Amygdala (tissue), 56 donors: ENCODE measurements at regions not wholly inside any gene's neighbourhood (a gene's known extent, or its start where the extent isn't known, plus 50 kb on each side); places are given as distances from the start of the nearest gene placed in this dataset.

Experiments used
- DNase-seq, 56 donors: peaks; one replicate each; lab custom pipeline; 2025; lab: John Stamatoyannopoulos, UW

DNA sequence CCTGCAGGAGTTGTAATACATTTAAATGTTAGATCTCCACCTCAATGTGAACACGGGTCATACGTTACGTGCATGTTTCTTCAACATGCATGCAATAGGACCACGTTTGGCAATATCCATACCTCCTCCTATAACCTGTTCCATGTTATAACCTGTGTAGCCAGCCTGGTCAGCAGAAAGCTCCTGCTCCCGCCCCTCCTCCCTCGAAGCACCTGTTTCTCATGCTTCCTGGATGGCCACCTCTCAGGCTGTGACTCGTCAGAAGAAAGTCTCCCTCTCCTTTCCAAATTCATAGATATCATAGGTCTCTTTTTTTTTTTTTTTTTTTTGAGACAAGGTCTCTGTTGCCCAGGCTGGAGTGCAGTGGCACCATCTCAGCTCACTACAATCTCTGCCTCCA lies 96.5 kb downstream of the HMX1 start:
- DNase-seq = no peak

DNA sequence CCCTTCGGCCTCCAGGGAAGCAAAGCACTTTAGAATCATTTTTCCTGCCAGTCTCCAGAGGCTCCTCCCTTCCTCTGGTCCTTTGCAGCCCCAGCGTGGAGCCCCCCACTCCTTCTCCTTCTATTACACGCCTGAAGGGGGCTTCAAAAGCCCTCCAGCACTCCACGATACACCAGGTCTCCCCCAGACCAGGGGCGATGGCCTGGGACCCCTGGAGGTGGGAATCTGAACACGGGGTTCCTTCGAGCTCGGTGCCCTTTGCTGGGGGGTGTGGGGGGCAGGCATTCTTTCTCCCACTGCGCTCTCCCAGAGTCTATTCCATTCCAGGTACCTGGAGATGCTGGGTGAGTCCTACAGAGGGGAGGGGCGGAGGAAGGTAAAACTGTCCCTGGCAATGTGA lies 97.6 kb downstream of the HMX1 start:
- no peak for DNase-seq

DNA sequence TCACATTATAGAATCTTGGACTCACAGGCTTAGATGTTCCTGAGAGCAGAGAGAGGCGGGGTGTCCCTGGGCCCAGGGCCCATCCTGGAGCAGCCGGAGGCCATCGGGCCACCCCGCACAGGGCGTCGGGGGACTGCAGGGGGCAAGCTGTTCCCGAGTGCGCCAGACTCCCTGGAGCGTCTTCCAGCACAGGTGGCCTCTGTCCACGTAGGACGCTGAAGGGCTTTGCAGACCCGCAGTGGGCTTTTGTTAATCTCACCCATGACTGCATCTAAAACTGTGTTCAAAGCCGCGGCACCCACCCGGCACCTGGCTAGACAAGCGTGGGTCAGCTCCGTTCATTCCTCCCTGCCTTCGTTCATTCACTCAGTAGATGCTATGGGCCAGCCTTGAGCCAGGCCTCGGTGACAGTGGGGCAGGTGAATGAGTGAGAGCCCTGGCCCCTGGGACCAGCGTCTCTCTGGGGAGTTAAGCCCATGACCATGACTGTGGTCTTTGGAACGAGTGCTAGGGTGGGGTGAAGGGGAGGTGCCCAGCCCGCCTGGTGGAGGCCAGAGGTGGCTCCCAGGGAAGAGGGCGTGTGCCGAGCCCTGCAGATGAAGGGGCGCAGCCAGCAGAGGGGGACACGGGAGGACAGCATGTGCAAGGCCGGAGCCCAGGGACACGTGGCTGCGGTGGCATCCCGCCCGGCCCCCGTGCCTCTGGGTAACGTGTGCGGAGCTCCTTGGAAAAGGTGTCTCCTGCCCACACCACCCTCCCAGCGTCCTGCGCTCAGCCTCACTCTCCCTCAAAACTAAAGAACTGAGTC lies 98.3 kb downstream of the HMX1 start:
- DNase-seq = no peak

DNA sequence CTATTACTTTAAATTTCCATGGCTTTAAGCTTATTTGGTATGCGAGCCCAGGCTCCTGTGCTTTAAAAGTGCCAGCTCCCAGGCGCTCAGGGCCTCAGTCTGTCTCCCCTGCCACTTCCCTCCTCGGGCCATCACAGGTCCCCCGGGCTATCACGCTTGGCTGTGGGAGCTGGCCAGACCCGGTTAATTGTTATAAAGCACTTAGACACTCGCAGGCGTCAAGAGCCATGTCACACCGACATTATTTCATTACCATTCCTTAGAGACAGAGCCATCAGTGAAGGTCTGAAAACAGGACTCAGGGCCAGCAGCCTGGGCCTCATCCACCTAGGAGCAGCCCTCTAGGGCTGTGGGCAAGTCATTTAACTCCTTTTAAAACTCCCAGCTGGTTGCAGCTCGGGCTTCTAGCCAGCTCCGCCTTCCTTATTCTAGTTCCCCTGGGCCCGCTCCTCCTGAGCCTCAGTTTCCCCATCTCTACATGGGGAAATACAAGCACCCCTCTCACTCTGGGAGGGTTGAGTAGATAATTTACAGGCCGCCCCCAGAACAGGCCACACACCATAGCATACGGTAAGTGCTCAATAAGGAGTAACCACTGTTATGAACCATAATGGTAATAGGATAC lies 99.0 kb downstream of the HMX1 start:
- DNase-seq = no peak

DNA sequence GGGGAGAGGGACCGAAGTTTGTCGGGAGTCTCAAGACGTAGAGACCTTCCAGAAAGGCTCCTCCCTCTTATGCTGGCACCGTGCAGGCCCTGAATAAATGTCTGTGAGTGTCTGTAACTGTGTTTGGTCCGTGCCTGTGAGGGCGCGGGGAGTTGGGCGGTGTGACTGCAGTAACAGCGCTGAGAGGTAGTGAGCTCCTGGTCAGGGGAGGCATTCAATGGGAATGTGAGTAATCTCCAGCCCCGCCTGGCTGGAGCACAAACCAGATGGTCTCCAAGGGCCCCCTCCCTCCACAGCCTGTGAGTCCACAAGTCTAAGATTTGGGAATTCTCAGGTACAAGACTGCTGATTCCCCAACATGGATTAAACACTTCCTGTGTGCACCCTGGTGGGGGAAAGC lies 100.0 kb downstream of the HMX1 start:
- DNase-seq = no peak

DNA sequence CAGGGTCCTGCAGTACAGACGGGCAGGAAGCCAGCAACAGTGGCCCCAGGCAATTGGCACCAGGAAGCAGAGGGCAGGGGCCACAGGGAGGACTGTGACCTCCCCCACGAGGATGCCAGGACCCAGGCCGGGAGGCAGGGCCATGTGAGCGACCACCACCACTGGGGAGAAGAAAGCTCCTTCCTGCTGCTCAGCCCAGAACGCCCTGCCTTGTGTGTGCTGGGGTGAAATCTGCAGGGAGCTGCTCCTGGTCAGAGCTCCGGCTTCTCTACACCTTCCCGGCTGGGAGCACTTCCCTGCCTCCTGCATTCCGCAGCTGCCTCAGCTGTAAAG lies 100.4 kb downstream of the HMX1 start:
- DNase-seq = no peak

DNA sequence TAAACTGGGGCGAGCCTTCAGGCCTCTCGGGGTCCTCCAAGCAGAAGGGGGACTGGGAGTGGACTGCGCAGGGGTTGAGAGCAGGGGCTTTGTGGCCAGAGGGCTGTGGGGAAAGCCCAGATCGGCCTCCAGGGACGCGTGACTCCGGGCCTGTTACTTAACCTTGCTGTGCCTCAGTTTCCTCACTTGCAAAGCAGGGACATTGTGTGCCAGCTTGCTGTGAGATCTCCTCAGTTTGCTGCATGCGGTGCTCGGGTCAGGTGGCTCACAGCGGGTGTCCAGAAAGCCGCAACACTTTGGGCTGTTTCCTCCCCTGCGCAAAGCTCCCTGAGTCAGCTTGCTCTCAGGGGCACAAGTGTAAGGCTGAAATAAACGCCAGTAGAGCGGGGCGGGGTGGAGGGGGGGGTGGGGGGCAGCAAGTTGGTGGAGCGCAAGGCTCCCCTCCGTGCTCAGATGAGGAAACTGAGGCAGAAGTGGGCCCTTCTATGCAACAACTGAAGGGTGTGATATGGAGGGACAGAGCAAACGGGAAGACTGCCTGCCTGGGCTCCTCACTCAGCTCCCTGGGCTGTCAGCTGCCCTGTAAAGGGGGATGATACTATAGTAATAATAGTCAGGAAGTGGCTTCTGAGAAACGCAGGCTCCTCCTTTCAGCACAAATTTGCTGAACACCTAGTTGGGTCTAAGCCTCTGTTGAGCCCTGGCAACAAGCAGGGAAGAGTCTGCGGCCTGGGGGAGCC lies 101.0 kb downstream of the HMX1 start:
- no peak for DNase-seq

DNA sequence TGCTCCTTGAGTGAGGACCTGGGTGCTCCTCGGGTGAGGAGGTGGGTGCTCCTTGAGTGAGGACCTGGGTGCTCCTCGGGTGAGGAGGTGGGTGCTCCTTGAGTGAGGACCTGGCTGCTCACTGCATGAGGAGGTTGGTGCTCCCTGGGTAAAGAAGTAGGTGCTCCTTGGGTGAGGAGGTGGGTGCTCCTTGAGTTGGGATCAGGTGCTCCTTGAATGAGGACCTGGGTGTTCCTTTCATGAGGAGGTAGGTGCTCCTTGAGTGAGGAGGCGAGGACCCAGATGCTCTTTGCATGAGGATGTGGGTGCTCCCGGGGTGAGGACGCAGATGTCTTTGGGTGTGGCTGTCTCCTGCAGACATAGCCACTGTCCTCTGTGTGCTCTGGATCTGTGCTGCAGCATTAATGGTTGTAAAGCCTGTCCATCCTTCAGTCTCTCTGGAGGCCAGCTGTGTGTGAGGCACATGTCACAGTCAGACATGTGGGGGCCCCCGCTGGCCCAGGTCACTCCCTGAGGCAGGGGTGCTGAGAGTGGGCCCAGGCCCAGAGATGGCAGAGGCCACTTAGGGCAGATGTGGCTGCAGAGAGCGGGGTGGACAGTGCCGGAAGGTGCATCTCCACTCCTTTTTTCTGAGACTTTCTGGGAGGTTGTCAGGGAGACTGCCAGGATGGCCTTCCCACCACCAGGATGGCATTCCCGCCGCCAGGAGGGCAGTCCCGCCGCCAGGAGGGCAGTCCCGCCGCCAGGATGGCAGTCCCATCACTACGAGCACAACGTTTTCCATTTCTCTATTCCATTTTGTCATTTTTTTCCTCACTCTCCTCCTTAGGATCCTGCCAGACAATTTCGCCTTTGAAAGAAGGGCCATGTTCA lies 101.8 kb downstream of the HMX1 start:
- no peak for DNase-seq

DNA sequence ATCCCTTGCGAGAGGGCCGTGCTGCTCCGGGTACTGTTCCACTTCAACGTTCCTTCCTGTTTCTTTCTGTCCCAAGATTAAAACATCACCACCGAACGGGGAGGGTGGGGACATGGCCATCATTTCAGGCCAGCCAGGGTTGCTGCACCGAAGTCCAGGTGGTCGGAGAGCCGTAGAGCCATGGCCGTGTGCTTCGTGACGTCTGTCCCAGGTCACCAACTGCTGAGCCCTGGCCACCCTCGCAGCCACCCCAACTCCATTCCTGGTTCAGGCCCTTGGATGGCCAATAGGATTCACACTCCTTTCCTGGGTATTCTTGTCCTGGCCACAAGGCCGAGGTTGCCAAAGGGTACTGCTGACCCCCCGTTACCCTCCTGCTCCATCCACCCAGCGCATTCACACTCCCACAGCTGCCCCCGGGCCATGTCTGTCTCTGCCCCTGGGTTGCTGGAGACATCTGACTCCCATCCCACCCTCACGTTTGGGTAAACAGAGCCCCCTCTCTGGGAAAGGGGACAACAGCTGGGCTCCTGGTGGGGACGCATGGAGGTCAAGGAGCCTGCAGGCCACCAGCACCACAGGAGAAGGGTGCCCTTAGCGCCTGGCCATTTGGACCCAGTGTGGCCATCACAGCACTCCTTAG lies 103.2 kb downstream of the HMX1 start:
- no peak for DNase-seq

DNA sequence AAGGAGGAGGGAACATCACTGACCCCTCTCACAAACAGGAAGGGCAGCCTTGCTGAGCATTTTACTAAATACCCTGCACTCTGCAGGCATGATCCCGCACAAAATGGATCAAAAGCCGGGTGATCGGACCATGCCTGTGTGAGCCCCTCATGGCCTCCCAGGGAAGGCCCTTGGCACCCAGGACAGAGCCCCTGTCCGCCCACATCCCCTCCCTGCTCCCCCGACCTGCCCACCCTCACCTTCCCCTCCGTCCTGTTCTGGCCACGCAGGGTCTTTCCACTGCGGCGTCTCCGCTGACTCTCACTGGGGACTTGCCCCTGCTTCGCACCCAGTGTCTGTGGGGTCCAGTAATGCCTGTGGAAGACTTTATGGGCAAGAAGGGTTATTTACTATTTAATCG lies 105.0 kb downstream of the HMX1 start:
- DNase-seq = no peak

DNA sequence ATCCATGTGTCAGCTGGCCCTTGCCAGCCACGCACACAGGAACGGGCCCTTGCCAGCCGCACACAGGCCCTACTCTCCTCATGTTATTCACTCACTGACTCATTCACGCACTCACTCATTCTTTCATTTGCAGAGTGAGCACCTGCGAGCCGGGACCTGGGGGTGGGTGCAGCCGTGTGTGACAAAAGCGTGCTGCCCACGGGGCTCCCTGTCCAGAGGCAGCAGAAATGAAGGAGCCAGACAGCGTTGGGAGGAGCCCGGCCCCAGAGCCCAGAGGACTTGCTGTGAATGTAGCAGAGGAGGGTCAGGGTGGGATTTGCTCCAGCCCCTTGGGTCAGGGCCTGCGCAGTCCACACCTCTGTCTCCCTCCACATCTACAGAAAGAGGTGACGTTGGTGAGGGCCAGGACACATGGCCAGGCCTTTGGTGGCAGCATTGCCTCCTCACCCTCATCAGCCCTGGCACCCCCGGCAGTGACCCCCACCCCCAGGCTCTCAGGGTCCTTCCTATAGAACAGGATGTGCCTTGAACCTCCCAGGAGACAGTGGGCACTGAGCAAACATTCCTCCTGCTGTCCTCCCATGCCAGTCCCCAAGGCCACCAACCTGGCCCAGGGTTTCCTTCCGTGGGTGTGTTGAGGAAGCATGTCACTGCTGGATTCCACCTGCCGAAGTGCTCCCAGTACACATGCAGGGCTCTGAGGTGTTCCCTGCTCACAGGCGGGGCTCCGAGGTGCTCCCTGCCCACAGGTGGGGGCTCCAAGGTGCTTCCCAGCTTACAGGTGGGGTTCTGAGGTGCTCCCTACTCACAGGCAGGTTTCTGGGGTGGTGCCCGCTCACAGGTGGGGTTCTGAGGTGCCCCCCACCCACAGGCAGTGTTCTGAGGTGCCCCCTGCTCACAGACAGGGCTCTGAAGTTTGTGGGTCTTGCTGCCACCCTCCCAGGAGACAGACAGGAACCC lies 105.7 kb downstream of the HMX1 start:
- no peak for DNase-seq

DNA sequence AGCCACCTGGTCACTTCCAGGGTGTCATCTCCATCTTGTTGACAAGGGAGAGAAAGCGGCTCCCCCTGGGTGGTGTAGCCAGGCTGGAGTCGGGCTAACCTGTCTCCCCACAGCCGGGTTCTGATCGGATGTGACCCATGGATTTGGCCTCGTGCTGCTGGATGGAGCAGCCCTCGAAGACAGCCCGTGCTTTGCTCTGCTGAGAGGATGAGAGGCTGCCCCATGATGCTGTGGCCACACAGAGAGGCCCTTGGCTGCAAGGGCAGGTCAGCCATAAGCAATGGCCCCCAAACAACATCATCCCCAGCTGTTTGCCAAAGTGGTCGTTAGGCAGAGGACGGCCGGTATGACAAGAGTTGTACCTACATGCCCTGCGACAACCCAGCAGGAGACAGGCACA lies 106.6 kb downstream of the HMX1 start:
- DNase-seq = no peak

DNA sequence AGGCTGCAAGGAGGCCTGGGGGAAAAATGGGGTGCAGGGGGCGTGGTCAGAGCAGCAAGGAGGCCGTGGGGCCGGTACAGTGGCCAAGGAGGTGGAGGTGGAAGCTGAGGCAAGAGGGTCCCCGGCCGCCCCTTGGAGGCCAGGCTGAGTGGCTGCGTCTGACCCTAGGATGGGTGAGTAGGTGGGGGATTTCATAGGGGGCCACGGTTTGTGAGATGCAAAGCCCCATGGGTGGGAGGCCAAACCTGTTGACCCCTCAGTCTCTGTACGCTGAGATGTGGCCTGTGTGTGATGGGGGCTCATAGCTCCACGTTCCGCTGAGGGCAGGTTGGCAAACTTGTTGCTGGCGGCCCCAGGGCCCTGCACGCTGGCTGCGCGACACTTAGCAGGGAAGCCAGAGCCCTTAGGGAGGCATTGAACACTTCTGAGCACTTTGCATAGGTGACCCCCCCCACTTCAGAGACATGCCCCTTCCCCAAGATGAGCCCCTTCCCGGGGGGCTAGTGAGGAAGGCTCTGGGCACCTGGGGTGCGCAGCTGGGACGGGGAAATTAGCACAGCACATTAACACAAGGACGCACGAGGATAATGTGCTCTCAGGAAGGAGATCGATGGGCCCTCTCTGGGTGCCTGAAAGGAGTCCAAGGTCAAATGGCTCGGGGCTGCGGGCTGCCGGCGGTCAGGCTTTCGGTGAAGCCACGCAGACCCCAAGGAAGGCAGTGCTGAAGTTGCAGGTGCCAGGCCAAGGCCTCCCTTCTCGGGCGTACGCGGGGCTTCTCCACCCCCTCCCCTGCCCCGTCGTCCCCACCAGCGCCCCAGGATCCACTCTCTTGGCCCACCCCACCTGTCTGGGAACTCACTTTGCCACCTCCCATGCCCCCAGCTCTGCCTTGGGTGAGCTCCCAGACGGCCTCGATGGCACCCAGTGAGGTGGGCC lies 107.4 kb downstream of the HMX1 start:
- no peak for DNase-seq

DNA sequence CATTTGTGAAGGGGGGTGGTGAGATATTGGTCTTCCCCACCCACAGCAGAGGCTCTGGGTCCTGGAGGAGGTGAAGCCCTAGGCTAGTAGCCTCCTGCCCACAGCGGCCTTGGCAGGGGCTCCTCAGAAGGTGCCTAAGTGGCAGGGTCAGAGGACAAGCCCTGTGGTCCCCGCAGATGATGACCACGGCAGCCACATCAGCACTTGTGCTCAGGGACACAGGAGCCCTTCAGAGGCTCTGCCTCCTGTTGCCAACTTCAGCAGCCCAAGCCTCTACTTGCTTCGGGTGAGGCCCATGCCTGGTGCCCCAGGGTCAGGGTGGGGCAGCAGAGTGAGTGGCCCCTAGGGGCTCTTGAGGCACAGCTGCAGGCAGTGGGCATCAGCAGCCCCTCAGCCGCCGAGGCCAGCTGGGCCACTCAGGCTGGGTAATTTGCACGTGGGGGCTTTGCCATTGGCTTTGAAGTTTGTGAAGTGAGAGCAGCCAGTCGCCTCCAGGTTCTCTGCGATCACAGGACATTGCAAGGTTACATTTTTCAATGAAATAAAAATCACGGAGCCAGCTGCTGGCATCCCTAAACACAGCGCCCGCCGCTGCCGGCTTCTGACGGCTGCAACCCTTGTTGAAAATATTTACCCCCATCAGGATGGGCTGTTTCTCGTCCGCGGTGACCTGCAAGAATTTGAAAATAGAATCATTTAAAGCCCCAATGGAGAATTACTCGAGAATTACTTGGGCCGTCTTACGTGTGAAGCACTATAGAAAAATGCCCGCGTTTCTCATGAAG lies 108.5 kb downstream of the HMX1 start:
- no peak for DNase-seq

DNA sequence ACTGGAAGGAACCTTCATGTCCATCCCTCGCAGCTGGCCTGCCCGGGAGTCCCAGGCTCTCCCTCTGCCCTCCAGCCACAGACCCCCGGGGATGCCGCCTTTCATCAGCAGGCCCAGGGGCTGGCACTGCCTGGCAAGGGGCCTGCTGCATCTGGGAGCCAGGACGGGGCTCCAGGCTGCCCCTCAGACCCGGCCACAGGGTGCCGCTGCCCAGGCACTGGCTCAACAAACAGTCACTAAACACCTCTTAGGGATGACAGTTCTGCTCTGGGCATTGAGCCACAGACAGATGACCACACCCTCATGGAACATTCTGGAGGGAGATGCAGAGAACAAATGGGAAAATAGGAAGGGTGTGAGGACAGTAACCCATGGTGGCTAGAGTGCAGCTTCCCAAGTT lies 109.3 kb downstream of the HMX1 start:
- no peak for DNase-seq

DNA sequence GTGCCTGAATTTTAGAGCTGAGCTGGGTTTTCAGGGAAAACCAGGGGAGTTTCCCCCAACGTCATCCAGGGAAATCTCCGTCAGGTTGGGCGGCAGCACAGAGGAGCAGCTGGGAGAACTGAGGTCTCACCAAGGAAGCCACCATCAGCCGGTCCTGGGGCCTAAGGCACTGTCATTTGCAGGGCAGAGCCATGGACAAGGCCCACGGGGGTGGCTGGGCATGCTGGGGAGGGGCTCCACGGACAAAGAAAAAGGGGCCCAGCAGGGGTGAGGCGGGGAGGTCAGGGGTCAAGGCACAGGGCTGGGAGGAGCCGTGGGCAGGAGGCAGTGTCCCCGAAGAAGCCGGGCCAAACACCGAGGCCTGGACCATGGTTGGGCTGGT lies 109.8 kb downstream of the HMX1 start:
- DNase-seq = no peak

DNA sequence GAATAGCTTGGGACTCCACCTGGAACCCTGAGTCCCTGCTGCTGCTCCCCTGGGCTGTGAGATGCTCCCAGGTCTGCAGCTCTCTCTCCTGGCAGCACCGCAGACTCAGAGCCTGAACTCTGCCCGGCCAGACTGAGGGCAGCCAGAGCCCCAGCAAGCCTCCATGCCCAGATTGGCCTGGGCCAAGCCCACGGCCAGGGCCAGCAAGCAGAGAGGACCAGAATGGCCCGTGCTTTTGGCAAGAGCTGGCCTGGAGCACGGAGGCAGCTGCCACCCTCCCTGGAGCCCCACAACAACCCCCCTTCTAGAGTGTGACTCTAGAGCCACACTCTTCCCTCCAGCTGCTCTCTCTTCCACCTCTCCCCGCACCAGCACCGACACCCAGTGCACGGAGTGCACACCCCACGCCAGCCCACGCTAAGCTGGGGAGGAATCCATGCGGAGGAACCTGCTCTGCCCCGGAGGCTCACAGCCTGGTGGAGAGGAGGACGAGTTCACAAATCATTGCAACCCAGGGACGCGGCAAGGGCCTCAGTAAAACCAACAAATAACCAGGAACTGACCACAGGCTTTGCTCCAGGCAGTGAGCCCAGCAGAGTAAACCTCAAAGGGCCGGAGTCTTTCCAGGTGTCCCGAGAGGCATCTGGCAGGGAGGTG lies 110.3 kb downstream of the HMX1 start:
- no peak for DNase-seq
